Stimulated activated CD4-positive, alpha-beta T cell treated with anti-CD3 and anti-CD28 coated beads, Interleukin-12 subunit alpha, Interleukin-12 subunit beta, amount 100 ng/mL, for 24 hours (primary cell): ENCODE measurements at regions not wholly inside any gene's neighbourhood (a gene's known extent, or its start where the extent isn't known, plus 50 kb on each side); places are given as distances from the start of the nearest gene placed in this dataset.

Experiments
- DNase-seq, 2 experiments: peaks; one replicate each; pipeline ENCODE4 v3.0.0-alpha.2; 2020; ENCODE audit warnings: low read depth in 2 of 2

DNA sequence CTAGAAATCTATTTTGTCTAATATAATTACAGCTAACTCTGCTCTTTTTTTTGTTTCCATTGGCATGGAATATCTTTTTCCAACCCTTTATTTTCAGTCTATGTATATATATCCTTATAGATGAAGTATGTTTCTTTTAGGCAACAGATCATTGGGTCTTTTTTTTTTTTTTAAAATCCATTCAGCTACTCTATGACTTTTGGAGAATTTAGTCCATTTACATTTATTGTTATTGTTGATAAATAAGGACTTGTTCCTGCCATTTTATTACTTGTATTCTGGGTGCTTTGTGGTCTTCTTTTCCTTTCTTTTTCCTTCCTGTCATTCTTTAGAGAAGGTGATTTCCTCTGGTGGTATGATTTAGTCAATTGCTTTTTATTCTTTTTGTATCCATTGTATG, 296.8 kb downstream of the SMARCA2 start:
- no peak for DNase-seq

GRCh38 chr9:2313512-2313911, 298.4 kb downstream of the SMARCA2 start:
- DNase-seq, result no peak

- no peak for DNase-seq
Observed at GRCh38 chr9:2317591-2317990, 302.4 kb downstream of the SMARCA2 start.

- no peak for DNase-seq
Observed at GRCh38 chr9:2319421-2319820, 302.2 kb upstream of the VLDLR start.

- DNase-seq, result no peak
Observed at GRCh38 chr9:2320114-2320513, 301.5 kb upstream of the VLDLR start.

- DNase-seq, result no peak
Observed at GRCh38 chr9:2320632-2321031, 301.0 kb upstream of the VLDLR start.

DNA sequence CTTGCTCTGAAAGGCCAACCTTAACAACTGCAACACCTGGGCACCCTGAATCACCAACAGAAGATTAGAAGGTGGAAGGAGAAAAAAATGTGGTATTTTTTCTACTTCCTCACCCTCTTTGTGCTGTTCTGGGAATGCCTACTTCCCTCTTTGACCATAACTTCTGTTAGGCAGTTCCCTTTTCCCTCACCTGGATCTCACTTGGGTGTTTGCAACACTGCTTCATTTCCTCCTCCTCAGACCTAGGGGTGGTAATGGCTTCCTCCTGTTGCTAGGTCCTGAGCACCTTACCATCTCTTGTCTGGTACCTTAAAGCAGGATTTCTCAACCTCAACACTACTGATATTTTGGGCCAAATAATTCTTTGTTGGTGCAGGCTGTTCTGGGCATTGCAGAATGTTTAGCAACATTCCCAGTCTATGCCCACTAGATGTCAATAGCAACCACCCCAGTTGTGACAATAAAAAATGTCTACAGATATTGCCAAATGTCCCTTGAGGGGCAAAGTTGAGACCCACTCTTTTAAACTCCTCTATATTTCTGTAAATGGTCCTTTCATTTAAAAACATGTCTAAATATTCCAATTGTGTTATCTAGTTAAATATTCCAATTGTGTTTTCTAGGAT, 300.0 kb upstream of the VLDLR start:
- no peak for DNase-seq

DNA sequence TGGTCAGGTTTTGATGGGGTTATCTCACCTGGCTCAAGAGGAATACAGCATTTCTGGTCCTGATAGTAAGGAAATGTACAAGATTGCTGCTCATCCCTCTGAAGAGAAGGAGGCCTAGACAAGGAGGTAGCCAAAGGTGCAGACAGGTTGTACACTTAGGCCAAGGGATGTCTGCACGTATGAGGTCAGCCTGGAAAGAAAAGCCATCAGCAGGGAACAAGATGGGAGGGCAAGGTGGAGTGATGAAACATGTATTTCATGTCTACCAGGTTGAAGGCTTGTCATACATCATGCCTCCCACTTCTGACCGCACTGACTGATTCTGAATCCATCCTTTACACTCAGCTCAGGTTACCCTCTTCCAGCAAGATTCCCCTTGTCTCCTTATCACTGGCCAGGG, 296.8 kb upstream of the VLDLR start:
- no peak for DNase-seq

- no peak for DNase-seq
Observed at GRCh38 chr9:2332663-2333062, 288.9 kb upstream of the VLDLR start.

- no peak for DNase-seq
Observed at GRCh38 chr9:2335260-2335659, 286.3 kb upstream of the VLDLR start.

DNA sequence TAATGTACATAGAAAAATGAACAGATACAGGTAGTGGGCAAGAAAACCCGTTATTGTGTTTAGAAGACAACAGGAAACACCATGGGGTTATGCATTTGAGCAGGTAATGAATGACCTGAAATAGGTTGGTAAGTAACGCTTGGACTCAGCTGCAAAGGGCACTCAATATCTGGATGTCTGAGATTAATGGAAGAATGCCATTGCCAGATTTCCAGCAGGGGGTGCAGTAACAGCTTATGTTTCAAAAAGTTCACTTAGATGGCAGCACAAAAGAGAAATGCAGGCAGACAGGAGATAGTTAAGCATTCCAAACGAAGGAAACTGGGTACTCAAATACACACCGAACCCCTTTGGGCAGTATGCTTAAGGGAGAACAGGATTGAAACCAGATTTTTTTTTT, 285.5 kb upstream of the VLDLR start:
- no peak for DNase-seq

DNA sequence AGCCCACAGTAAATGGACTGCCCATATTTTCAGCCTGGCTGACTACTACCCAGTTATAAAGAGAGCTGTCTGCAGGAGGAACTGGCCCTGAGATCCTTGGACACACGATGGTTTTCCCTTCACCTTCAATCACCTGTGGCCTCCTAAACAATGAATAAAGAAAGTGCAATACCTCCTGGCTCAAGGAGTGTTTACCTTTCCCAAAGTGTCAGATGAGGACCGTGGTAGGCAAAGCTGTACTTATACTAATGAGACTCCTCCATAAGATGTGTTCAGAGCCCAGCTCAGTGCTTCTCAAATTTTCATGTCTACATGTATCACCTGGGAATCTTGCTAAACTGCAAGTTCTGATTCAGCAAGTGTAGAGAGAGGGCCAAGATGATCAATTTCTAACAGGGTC, 284.5 kb upstream of the VLDLR start:
- no peak for DNase-seq

GRCh38 chr9:2337627-2338026, 284.0 kb upstream of the VLDLR start:
- no peak for DNase-seq

- no peak for DNase-seq
Observed at GRCh38 chr9:2338777-2339365, 282.7 kb upstream of the VLDLR start.

GRCh38 chr9:2339416-2339815, 282.2 kb upstream of the VLDLR start:
- DNase-seq, result no peak

- DNase-seq, result no peak
Observed at GRCh38 chr9:2340046-2340760, 281.4 kb upstream of the VLDLR start.

DNA sequence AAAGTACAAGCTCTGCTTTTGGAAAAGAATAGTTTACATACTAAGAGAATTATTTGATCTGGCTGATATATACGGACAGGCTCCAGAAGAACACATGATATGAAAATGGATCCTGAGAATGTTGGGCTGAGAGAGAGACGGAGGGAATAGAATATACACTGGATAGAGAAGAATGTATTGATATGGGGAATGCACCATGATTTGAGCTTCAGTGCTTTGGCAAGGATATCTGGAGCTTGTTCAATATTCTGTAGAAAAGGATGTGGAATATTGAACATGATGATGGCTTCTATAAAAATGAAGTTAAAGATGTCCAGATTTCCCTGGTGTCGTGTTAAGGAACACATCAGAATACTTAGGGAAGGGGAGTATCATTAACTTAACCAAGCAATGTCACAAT, 280.5 kb upstream of the VLDLR start:
- no peak for DNase-seq

DNA sequence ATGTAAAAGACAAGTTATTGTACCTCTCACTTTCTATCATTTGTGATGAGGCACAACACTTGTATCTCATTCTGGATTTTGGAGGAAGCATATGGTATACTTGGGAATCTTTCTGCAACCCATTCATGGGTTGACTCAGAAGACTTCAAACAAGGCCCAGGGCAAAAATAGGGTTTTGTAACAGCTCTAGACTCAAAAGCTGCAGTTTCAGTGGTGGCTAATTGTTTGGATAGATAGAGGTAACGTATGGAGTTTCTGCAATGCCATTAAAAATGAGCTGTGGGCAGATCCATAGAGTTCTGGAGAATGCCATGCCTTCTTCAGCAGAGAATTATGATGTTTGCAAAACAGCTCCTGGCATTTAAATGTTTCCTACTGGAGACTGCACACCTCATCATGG, 279.6 kb upstream of the VLDLR start:
- no peak for DNase-seq

DNA sequence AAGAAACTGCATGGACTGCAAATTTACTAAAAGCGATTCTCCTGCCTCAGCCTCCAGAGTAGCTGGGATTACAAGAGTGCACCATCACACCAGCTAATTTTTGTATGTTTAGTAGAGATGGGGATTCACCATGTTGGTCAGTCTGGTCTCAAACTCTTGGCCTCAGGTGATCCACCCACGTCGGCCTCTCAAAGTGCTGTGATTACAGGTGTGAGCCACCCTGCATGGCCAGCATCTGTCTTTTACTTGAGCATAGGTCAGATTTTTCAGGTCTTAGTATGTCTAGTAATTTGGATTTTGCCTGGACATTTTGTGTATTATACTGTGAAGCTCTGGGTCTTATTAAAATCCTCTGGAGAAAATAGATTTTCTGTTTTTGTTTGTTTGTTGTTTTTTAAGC, 277.8 kb upstream of the VLDLR start:
- no peak for DNase-seq

GRCh38 chr9:2344436-2344835, 277.2 kb upstream of the VLDLR start:
- DNase-seq, result no peak

- DNase-seq, result no peak
Observed at GRCh38 chr9:2345013-2345412, 276.6 kb upstream of the VLDLR start.

GRCh38 chr9:2346277-2346913, 275.2 kb upstream of the VLDLR start:
- no peak for DNase-seq

- DNase-seq, result no peak
Observed at GRCh38 chr9:2351324-2351723, 270.3 kb upstream of the VLDLR start.
